PC-9 (cell line): ENCODE measurements at regions not wholly inside any gene's neighbourhood (a gene's known extent, or its start where the extent isn't known, plus 50 kb on each side); places are given as distances from the start of the nearest gene placed in this dataset.

Experiments
- EZH2 ChIP-seq: fragments of 200-600 bp; sonication (generic); IDR thresholded peaks from 2 replicates; pipeline ENCODE4 v1.8.0; 2017; ENCODE audit warnings: antibody characterized with exemption, low read depth
- TF ChIP-seq, protein P1 (sequence below): fragments of 200-600 bp; sonication (generic); conservative IDR thresholded peaks from 2 replicates; pipeline ENCODE4 v1.6.1; 2017; ENCODE audit warnings: mixed run types, antibody characterized with exemption, mild to moderate bottlenecking, moderate library complexity

DNA sequence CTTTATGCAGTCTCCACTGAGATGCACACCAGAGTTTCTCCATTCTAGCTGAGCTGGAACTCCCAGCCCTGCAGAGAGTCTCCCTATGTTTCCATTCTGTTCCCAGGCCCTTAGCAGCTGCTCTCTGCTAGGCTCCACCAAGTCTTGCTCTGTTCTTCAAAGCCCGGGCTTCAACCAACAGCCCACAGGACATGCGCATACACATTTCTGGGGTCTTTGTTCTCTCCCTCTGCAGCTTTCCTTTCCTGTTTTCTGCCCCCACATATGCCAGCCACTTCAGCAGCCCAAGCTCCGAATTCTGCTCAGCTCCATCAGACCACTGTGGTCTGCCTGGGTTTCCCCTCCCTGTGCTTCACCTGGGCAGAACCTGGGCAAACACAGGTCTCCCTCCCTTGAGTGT lies 205.9 kb downstream of the CBLN1 start:
- no peak for TF ChIP-seq EZH2
- TF ChIP-seq, protein P1, sequence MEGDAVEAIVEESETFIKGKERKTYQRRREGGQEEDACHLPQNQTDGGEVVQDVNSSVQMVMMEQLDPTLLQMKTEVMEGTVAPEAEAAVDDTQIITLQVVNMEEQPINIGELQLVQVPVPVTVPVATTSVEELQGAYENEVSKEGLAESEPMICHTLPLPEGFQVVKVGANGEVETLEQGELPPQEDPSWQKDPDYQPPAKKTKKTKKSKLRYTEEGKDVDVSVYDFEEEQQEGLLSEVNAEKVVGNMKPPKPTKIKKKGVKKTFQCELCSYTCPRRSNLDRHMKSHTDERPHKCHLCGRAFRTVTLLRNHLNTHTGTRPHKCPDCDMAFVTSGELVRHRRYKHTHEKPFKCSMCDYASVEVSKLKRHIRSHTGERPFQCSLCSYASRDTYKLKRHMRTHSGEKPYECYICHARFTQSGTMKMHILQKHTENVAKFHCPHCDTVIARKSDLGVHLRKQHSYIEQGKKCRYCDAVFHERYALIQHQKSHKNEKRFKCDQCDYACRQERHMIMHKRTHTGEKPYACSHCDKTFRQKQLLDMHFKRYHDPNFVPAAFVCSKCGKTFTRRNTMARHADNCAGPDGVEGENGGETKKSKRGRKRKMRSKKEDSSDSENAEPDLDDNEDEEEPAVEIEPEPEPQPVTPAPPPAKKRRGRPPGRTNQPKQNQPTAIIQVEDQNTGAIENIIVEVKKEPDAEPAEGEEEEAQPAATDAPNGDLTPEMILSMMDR = no peak
